ENCODE measurements at regions not wholly inside any gene's neighbourhood (a gene's known extent, or its start where the extent isn't known, plus 50 kb on each side); places are given as distances from the start of the nearest gene placed in this dataset.
"Not testable (repeated sequence)": the region's sequence is repeated elsewhere in the genome, so short reads cannot be mapped to it uniquely, and the experiment has no call there.

GRCh38 chr5:60444661-60445360, 255.2 kb downstream of the DEPDC1B start:
- Mint-ChIP-seq H3K27me3 (ENCODE audit: low read depth, poor library complexity) (no peaks in the 10 kb centered on the region), H3K4me3 (no peak overlapping the region), H3K36me3 (ENCODE audit: low read depth) (no peaks in the 10 kb centered on the region), H3K27ac (peak overlapping the region; percentile 11), H3K4me1 (peaks cover 16% of the 10 kb centered on the region), H3K9me3 (peaks cover 5% of the 10 kb centered on the region)
- DNase-seq = no peak
- no peak for TF ChIP-seq CTCF (IDR thresholded peaks at IDR 0.05)

GRCh38 chr5:60439552-60439951, 260.4 kb downstream of the DEPDC1B start:
- no peak for TF ChIP-seq CTCF (IDR thresholded peaks at IDR 0.05)
- no peak overlapping the region for H3K4me3 Mint-ChIP-seq

GRCh38 chr5:60437308-60437707, 262.7 kb downstream of the DEPDC1B start:
- Mint-ChIP-seq H3K4me1 (peaks cover 9% of the 10 kb centered on the region), H3K4me3 (no peak overlapping the region), H3K27me3 (ENCODE audit: low read depth, poor library complexity) (no peaks in the 10 kb centered on the region), H3K36me3 (ENCODE audit: low read depth) (peaks cover under 1% of the 10 kb centered on the region), H3K9me3 (peaks cover 18% of the 10 kb centered on the region), H3K27ac (no peak overlapping the region)
- no peak for TF ChIP-seq CTCF (IDR thresholded peaks at IDR 0.05)
- no peak for DNase-seq

More at GRCh38 chr5:60439552-60439951, 260.4 kb downstream of the DEPDC1B start:
- Mint-ChIP-seq H3K36me3 (ENCODE audit: low read depth) (no peaks in the 10 kb centered on the region), H3K27me3 (ENCODE audit: low read depth, poor library complexity) (no peaks in the 10 kb centered on the region), H3K9me3 (peaks cover 5% of the 10 kb centered on the region), H3K27ac (peak overlapping the region; percentile 25), H3K4me1 (peaks cover 14% of the 10 kb centered on the region)
- no peak for DNase-seq

- H3K9me3 Mint-ChIP-seq = peaks cover 21% of the 10 kb centered on the region
- H3K36me3 Mint-ChIP-seq (ENCODE audit: low read depth) = peaks cover 5% of the 10 kb centered on the region
- DNase-seq = no peak
- H3K4me1 Mint-ChIP-seq = peaks cover 9% of the 10 kb centered on the region
- H3K4me3 Mint-ChIP-seq = no peak overlapping the region
- H3K27ac Mint-ChIP-seq = no peak overlapping the region
- no peaks in the 10 kb centered on the region for H3K27me3 Mint-ChIP-seq (ENCODE audit: low read depth, poor library complexity)
- TF ChIP-seq CTCF (IDR thresholded peaks at IDR 0.05) = no peak
These were observed 263.4 kb downstream of the DEPDC1B start for GRCh38 chr5:60436518-60436917.

GRCh38 chr5:60435808-60436207, 264.2 kb downstream of the DEPDC1B start:
- peaks cover 5% of the 10 kb centered on the region for H3K36me3 Mint-ChIP-seq (ENCODE audit: low read depth)
- H3K4me1 Mint-ChIP-seq = peaks cover 9% of the 10 kb centered on the region
- peaks cover 22% of the 10 kb centered on the region for H3K9me3 Mint-ChIP-seq
- no peak overlapping the region for H3K27ac Mint-ChIP-seq
- TF ChIP-seq CTCF (IDR thresholded peaks at IDR 0.05) = no peak
- DNase-seq = no peak
- H3K4me3 Mint-ChIP-seq = no peak overlapping the region
- H3K27me3 Mint-ChIP-seq (ENCODE audit: low read depth, poor library complexity) = no peaks in the 10 kb centered on the region

GRCh38 chr5:60426189-60426588, 273.8 kb downstream of the DEPDC1B start:
- DNase-seq; H3K27ac Mint-ChIP-seq; H3K27me3 Mint-ChIP-seq (ENCODE audit: low read depth, poor library complexity); H3K4me1 Mint-ChIP-seq; H3K36me3 Mint-ChIP-seq (ENCODE audit: low read depth); H3K4me3 Mint-ChIP-seq: not testable (repeated sequence)
- H3K9me3 Mint-ChIP-seq = peaks cover 64% of the 10 kb centered on the region

GRCh38 chr5:60420773-60421172, 279.2 kb downstream of the DEPDC1B start:
- not testable (repeated sequence) for H3K27ac Mint-ChIP-seq; H3K4me1 Mint-ChIP-seq; H3K36me3 Mint-ChIP-seq (ENCODE audit: low read depth); H3K27me3 Mint-ChIP-seq (ENCODE audit: low read depth, poor library complexity); DNase-seq; H3K4me3 Mint-ChIP-seq
- peaks cover 57% of the 10 kb centered on the region for H3K9me3 Mint-ChIP-seq
